HepG2 (cell line): ENCODE measurements at regions not wholly inside any gene's neighbourhood (a gene's known extent, or its start where the extent isn't known, plus 50 kb on each side); places are given as distances from the start of the nearest gene placed in this dataset.

Source experiments
- ATAC-seq: fragments of 200-7000 bp; cut with Tn5 transposase; 3 replicates; pipeline ENCODE4 v1.9.1; 2020; ENCODE audit warnings: mild to moderate bottlenecking, moderate library complexity
- BruUV-seq: library from RNA; stranded (reverse); fragments of 400-500 nt; replicated peaks from 2 replicates; lab custom pipeline; 2021; lab: Mats Ljungman, UMichigan
- CTCF ChIA-PET: fragments of 300-600 bp; formaldehyde crosslinking; extraction: SDS; loops from one replicate; lab custom pipeline; 2021; ENCODE audit warnings: low total read pairs, inconsistent platforms, low intra/inter-chr PET ratio; lab: Yijun Ruan, JAX
- POLR2A ChIA-PET: fragments of 350-600 bp; sonication (Branson Sonifier 250); formaldehyde crosslinking; loops from one replicate; lab custom pipeline; 2020; ENCODE audit warnings: antibody characterized with exemption, inconsistent platforms; lab: Yijun Ruan, JAX
- DNase-seq: peaks from one replicate; pipeline ENCODE4 v3.0.0-alpha.2; 2015; ENCODE audit warnings: low spot score
- FAIRE-seq: peaks from 3 replicates; lab custom pipeline; 2011; peaks lifted over from hg19 to GRCh38; lab: Jason Lieb, UNC
- H2AFZ ChIP-seq: one replicate; pipeline ENCODE4 v1.6.1; 2011; ENCODE audit warnings: low read length, inconsistent platforms
- H3K27ac ChIP-seq: fragments of 300-600 bp; 3 replicates; pipeline ENCODE4 v1.8.0; 2011; ENCODE audit warnings: mixed run types, mild to moderate bottlenecking, mixed read lengths, low read length, inconsistent platforms; ENCODE audit not compliant: insufficient read depth; ENCODE audit errors: extremely low read length
- H3K27me3 ChIP-seq, 2 experiments: fragments of 200-600 bp in 1 of 2; 2 replicates in 1 of 2; 3 replicates in 1 of 2; pipeline versions ENCODE4 v1.6.0 to v1.8.0; 2011; ENCODE audit warnings: low read length in 2 of 2, mild to moderate bottlenecking in 2 of 2, moderate library complexity in 2 of 2, inconsistent platforms in 1 of 2; ENCODE audit not compliant: insufficient read depth in 2 of 2, control insufficient read depth in 1 of 2
- H3K36me3 ChIP-seq, 2 experiments: fragments of 200-600 bp in 1 of 2; replicated peaks in 1 of 2; 2 replicates in 1 of 2; 3 replicates in 1 of 2; pipeline versions ENCODE4 v1.5.1 to v1.8.0; 2011; ENCODE audit warnings: low read length in 2 of 2, inconsistent platforms in 1 of 2; ENCODE audit not compliant: insufficient read depth in 2 of 2, control insufficient read depth in 1 of 2
- H3K4me1 ChIP-seq: 2 replicates; pipeline ENCODE4 v1.5.1; 2012; ENCODE audit warnings: low read length, inconsistent platforms; ENCODE audit not compliant: insufficient read depth
- H3K4me2 ChIP-seq: 2 replicates; pipeline ENCODE4 v1.6.0; 2011; ENCODE audit warnings: low read depth, low read length, inconsistent platforms
- H3K4me3 ChIP-seq, 3 experiments: fragments of 200-600 bp in 1 of 3; sonication (generic), shearing (Covaris generic) in 1 of 3; replicated peaks in 1 of 3; 2 replicates each; pipeline ENCODE4 v1.5.1; 2011 to 2016; ENCODE audit warnings: low read length in 3 of 3, inconsistent platforms in 2 of 3, low read depth in 2 of 3, mild to moderate bottlenecking in 2 of 3, control low read depth in 1 of 3, mixed read lengths in 1 of 3; ENCODE audit not compliant: insufficient read depth in 1 of 3
- H3K79me2 ChIP-seq: one replicate; pipeline ENCODE4 v1.6.1; 2011; ENCODE audit warnings: low read length, inconsistent platforms; ENCODE audit not compliant: insufficient read depth
- H3K9ac ChIP-seq: 2 replicates; pipeline ENCODE4 v1.6.0; 2011; ENCODE audit warnings: mild to moderate bottlenecking, low read depth, low read length, inconsistent platforms; ENCODE audit not compliant: insufficient read depth
- H3K9me3 ChIP-seq: 2 replicates; pipeline ENCODE4 v1.5.1; 2012; ENCODE audit warnings: mild to moderate bottlenecking, low read length
- H4K20me1 ChIP-seq: 2 replicates; pipeline ENCODE4 v1.6.0; 2011; ENCODE audit warnings: inconsistent platforms, mild to moderate bottlenecking, low read length, moderate library complexity; ENCODE audit not compliant: insufficient read depth
- ARNT2 ChIP-seq: sonication (generic); formaldehyde crosslinking; IDR thresholded peaks from 2 replicates; pipeline ENCODE4 v1.8.0; 2022; ENCODE audit warnings: mild to moderate bottlenecking, low read depth, missing genetic modification reagents, moderate library complexity
- ATAD3A ChIP-seq: sonication (generic); formaldehyde crosslinking; IDR thresholded peaks from 2 replicates; pipeline ENCODE4 v1.4.0; 2020; ENCODE audit warnings: missing genetic modification reagents
- BHLHE40 ChIP-seq: IDR thresholded peaks from 2 replicates; pipeline ENCODE4 v1.6.1; 2011; ENCODE audit warnings: low read length, improper control_type of control experiment
- CHD2 ChIP-seq: IDR thresholded peaks from 2 replicates; pipeline ENCODE4 v1.6.1; 2011; ENCODE audit warnings: low read depth, low read length, improper control_type of control experiment
- CHD4 ChIP-seq: fragments of 200-600 bp; sonication (generic); IDR thresholded peaks from 2 replicates; pipeline ENCODE4 v1.7.0; 2017; ENCODE audit warnings: mild to moderate bottlenecking, low read length, borderline replicate concordance
- DMTF1 ChIP-seq: sonication (generic); formaldehyde crosslinking; IDR thresholded peaks from 2 replicates; pipeline ENCODE4 v1.4.0; 2020; ENCODE audit warnings: mild to moderate bottlenecking, missing genetic modification reagents
- HOXA5 ChIP-seq: sonication (generic); formaldehyde crosslinking; IDR thresholded peaks from 2 replicates; pipeline ENCODE4 v1.4.0; 2020; ENCODE audit warnings: missing genetic modification reagents
- JUNB ChIP-seq: sonication (generic); formaldehyde crosslinking; IDR thresholded peaks from 2 replicates; pipeline ENCODE4 v1.8.0; 2022; ENCODE audit warnings: missing genetic modification reagents, mild to moderate bottlenecking, borderline replicate concordance
- RFX5 ChIP-seq: IDR thresholded peaks from 2 replicates; pipeline ENCODE4 v1.6.1; 2011; ENCODE audit warnings: low read depth, low read length, improper control_type of control experiment
- RNF2 ChIP-seq: fragments of 450-650 bp; conservative IDR thresholded peaks from 2 replicates; pipeline ENCODE4 v1.6.1; 2016; ENCODE audit warnings: low read depth
- SYNCRIP ChIP-seq: fragments of 200-400 bp; formaldehyde crosslinking; IDR thresholded peaks from 2 replicates; pipeline ENCODE4 v1.6.1; 2018; ENCODE audit warnings: mild to moderate bottlenecking, low read depth, low read length; ENCODE audit not compliant: insufficient read depth
- TFE3 ChIP-seq: IDR thresholded peaks from 2 replicates; pipeline ENCODE4 v1.6.1; 2016
- ZBTB39 ChIP-seq: sonication (generic); formaldehyde crosslinking; IDR thresholded peaks from 2 replicates; pipeline ENCODE4 v1.5.0; 2020; ENCODE audit warnings: missing genetic modification reagents
- ZFX ChIP-seq: sonication (generic); formaldehyde crosslinking; IDR thresholded peaks from 2 replicates; pipeline ENCODE4 v1.4.0; 2020; ENCODE audit warnings: mild to moderate bottlenecking, low read depth, missing genetic modification reagents, moderate library complexity
- ZNF335 ChIP-seq: sonication (generic); formaldehyde crosslinking; IDR thresholded peaks from 2 replicates; pipeline ENCODE4 v1.4.0; 2020; ENCODE audit warnings: missing genetic modification reagents
- ZNF564 ChIP-seq: sonication (generic); formaldehyde crosslinking; IDR thresholded peaks from 2 replicates; pipeline ENCODE4 v1.8.1; 2023; ENCODE audit warnings: mild to moderate bottlenecking, missing genetic modification reagents
- ZNF672 ChIP-seq: sonication (generic); formaldehyde crosslinking; IDR thresholded peaks from 2 replicates; pipeline ENCODE4 v1.8.1; 2022; ENCODE audit warnings: missing genetic modification reagents
- ZNF7 ChIP-seq: IDR thresholded peaks from 2 replicates; pipeline ENCODE4 v1.6.1; 2016; ENCODE audit warnings: missing biosample characterization, missing genetic modification reagents
- ZNF709 ChIP-seq: sonication (generic); formaldehyde crosslinking; IDR thresholded peaks from 2 replicates; pipeline ENCODE4 v1.5.0; 2020; ENCODE audit warnings: mild to moderate bottlenecking, missing genetic modification reagents
- WGBS: methylation state at CpG from one replicate; pipeline ENCODE4 v1.1.6; 2017; ENCODE audit warnings: low lambda C conversion rate; 5-methylcytosine and 5-hydroxymethylcytosine counted together
- in situ Hi-C: cut with HindIII; loops from 2 replicates; pipeline ENCODE4 v1.10.0; 2017; ENCODE audit warnings: low pct_unique_long_range_greater_than_20kb; ENCODE audit not compliant: extremely low pct_ligation_motif_present
- intact Hi-C: fragments of 100-400 bp; cut with micrococcal nuclease; formaldehyde crosslinking; loops from one replicate; pipeline ENCODE4 v1.10.0; 2022; ENCODE audit not compliant: unreplicated experiment
- TF ChIP-seq, protein P1 (sequence below): sonication (generic); formaldehyde crosslinking; IDR thresholded peaks from 2 replicates; pipeline ENCODE4 v1.4.0; 2020; ENCODE audit warnings: missing genetic modification reagents

- Histone ChIP-seq H3K9me3 (no peaks in the 10 kb centered on the region), H4K20me1 (no peaks in the 10 kb centered on the region), H3K79me2 (no peaks in the 10 kb centered on the region), H3K27me3 (no peaks in the 10 kb centered on the region; a peak in 1 of 5 replicates), H3K4me1 (no peaks in the 10 kb centered on the region), H3K27ac (no peak overlapping the region), H3K36me3 (no peaks in the 10 kb centered on the region), H3K4me3 (no peak overlapping the region), H3K4me2 (no peak overlapping the region), H3K9ac (no peak overlapping the region), H2AFZ (no peak overlapping the region)
- WGBS: 13% methylated on average over 8 of the region's 8 CpGs
- ChIA-PET POLR2A (no interaction called here), CTCF (no interaction called here)
- BruUV-seq: no TSS peak
- no peak for FAIRE-seq
- no peak for TF ChIP-seq SYNCRIP
- TF ChIP-seq ZNF335 (CRISPR knock-in tag): no peak
- no peak for TF ChIP-seq ZFX (CRISPR knock-in tag)
- no peak for TF ChIP-seq CHD2
- TF ChIP-seq RNF2: no peak
- no peak for TF ChIP-seq DMTF1 (CRISPR knock-in tag)
- TF ChIP-seq, protein P1, sequence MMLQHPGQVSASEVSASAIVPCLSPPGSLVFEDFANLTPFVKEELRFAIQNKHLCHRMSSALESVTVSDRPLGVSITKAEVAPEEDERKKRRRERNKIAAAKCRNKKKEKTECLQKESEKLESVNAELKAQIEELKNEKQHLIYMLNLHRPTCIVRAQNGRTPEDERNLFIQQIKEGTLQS (CRISPR knock-in tag): no peak
- no peak for TF ChIP-seq ZNF7 (CRISPR knock-in tag)
- no peak for TF ChIP-seq CHD4
- TF ChIP-seq ZNF709 (CRISPR knock-in tag): no peak
- no peak for TF ChIP-seq RFX5
- TF ChIP-seq ZNF672 (CRISPR knock-in tag): no peak
- no peak for TF ChIP-seq ARNT2 (CRISPR knock-in tag)
- TF ChIP-seq ZNF564 (CRISPR knock-in tag): no peak
- no peak for TF ChIP-seq BHLHE40
- no peak for TF ChIP-seq TFE3 (CRISPR knock-in tag)
- no peak for TF ChIP-seq JUNB (CRISPR knock-in tag)
- TF ChIP-seq ZBTB39: no peak
- TF ChIP-seq ATAD3A (CRISPR knock-in tag): no peak
- no peak for TF ChIP-seq HOXA5 (CRISPR knock-in tag)
- ATAC-seq: no peak
- DNase-seq: no peak
- in situ Hi-C loops (no loop called here), intact Hi-C loops (no loop called here)
Observed at GRCh38 chr10:44478876-44479705, 94.2 kb upstream of the CXCL12 start.
